ENCODE measurements at regions not wholly inside any gene's neighbourhood (a gene's known extent, or its start where the extent isn't known, plus 50 kb on each side); places are given as distances from the start of the nearest gene placed in this dataset.
"Not testable (repeated sequence)": the region's sequence is repeated elsewhere in the genome, so short reads cannot be mapped to it uniquely, and the experiment has no call there.

- no peak overlapping the region for H3K27ac ChIP-seq (ENCODE audit: low read depth, low read length)
- WGBS, 3 donors = 68 to 85% (median 72%) methylated on average over 5 of the region's 5 CpGs
Measured at GRCh38 chr13:73171926-73172325, 113.1 kb downstream of the KLF5 start.

- WGBS, 3 donors = 69 to 92% (median 86%) methylated on average over 5 of the region's 5 CpGs
- H3K27ac ChIP-seq (ENCODE audit: low read depth, low read length) = no peak overlapping the region
Measured at GRCh38 chr13:73171271-73171682, 112.5 kb downstream of the KLF5 start.

DNA sequence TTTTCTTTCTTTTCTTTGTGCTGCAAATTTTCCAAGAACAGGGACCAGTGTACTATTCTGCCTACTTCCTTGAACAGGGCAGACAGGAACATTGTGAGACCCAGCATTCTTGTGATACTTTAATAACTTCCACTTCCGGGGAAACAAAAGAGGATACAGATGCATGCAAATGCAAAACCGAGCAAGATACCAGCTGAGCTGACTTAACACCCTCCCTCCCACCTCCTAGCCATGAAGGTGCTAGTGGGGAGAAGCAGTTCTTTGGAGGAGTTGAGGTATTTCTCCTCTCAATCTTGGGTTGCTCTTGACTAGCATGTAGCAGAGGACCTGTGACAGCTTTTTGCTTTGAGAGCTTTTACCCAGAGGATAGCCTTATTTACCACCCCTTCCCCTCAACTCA, 111.2 kb downstream of the KLF5 start:
- WGBS, 3 donors = 21 to 39% (median 24%) methylated on average over 2 of the region's 2 CpGs
- H3K27ac ChIP-seq (ENCODE audit: low read depth, low read length) = no peak overlapping the region

GRCh38 chr13:73168953-73169401, 110.2 kb downstream of the KLF5 start:
- H3K27ac ChIP-seq (ENCODE audit: low read depth, low read length) = no peak overlapping the region
- 76 to 82% (median 77%) methylated on average over 8 of the region's 8 CpGs for WGBS, 3 donors

GRCh38 chr13:73168226-73168952, 109.6 kb downstream of the KLF5 start:
- no peak overlapping the region for H3K27ac ChIP-seq (ENCODE audit: low read depth, low read length)
- 79 to 91% (median 82%) methylated on average over 1 of the region's 1 CpG for WGBS, 3 donors

- WGBS, 3 donors = 57 to 66% (median 57%) methylated on average over 4 of the region's 4 CpGs
Measured at GRCh38 chr13:73167028-73167820, 108.4 kb downstream of the KLF5 start.

GRCh38 chr13:73166204-73166603, 107.4 kb downstream of the KLF5 start:
- H3K27ac ChIP-seq (ENCODE audit: low read depth, low read length) = no peak overlapping the region
- WGBS, 3 donors = 77 to 93% (median 86%) methylated on average over 2 of the region's 2 CpGs

More at GRCh38 chr13:73167028-73167820, 108.4 kb downstream of the KLF5 start:
- H3K27ac ChIP-seq (ENCODE audit: low read depth, low read length) = no peak overlapping the region

DNA sequence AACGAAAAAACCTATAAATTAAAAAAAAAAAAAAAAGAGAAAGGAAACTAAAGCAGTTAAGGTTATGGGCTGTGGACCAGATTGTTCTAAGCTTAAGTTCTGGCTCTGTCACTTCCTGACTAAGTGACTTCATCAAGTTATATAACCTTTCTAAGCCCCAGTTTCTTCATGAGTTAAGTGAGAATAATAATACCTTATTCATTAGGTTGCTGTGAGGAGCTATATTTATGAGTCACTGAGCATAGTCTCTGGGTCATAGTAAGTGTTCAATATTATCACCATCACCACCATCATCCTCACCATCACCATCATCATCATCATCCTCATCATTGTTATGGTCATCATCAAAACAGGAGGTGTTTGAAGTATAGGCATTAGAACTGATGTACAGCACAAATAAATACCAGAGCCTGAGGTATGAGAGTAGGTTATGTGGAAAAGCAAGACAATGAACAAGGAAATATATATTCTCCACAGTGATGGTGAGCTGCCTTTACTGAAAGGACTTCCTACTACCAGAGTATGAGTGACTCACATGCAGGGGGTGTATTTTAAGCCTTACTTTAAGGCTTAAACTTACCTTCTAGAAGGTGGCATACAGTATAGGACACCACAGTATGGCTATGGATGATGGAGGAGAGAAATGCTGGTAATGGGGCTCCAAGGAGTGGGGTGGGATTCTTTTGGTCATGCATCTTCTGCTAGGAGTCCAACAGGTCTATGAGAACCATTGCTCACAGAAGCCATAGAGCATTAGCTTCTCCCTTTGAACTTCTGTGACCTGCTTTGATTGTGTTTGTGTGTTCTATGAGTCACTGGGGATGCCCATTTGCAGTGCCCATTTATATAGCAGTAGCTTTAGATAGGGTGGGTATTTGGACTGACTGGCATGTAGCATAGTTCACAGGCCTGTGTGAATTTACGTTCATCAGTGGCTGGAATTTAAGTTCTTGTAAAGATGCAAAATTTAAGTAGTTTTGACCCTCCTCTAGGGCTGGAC, 104.4 kb downstream of the KLF5 start:
- 68 to 76% (median 75%) methylated on average over 2 of the region's 2 CpGs for WGBS, 3 donors
- no peak overlapping the region for H3K27ac ChIP-seq (ENCODE audit: low read depth, low read length)

GRCh38 chr13:73160371-73161031, 101.7 kb downstream of the KLF5 start:
- H3K27ac ChIP-seq (ENCODE audit: low read depth, low read length) = not testable (repeated sequence)
- WGBS, 3 donors = 86 to 91% (median 90%) methylated on average over 5 of the region's 5 CpGs

GRCh38 chr13:73158851-73159250, 100.0 kb downstream of the KLF5 start:
- H3K27ac ChIP-seq (ENCODE audit: low read depth, low read length) = no peak overlapping the region

DNA sequence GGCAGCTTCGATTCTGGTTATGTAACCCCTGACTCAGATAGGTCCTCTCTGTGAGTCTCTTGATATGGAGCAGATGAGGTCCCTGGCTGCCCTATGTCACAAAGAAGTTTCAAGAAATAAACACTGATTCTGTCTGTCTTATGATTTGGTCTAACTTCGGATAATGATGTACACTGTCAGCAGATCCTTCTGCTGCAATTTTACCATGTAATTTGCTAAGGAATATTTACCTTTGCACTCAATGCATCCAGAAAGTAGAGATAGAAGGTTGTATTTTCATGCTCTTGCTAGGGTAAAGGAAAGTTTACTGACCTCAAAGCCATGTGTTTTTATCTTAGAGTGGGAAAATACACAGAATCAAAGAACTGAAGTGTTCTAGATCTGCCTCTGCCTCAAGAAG, 98.2 kb downstream of the KLF5 start:
- 54 to 83% (median 70%) methylated on average over 2 of the region's 2 CpGs for WGBS, 3 donors
- H3K27ac ChIP-seq (ENCODE audit: low read depth, low read length) = no peak overlapping the region

- WGBS, 3 donors = 84 to 95% (median 89%) methylated on average over 2 of the region's 2 CpGs
- H3K27ac ChIP-seq (ENCODE audit: low read depth, low read length) = no peak overlapping the region
Measured at GRCh38 chr13:73146707-73147106, 87.9 kb downstream of the KLF5 start.

DNA sequence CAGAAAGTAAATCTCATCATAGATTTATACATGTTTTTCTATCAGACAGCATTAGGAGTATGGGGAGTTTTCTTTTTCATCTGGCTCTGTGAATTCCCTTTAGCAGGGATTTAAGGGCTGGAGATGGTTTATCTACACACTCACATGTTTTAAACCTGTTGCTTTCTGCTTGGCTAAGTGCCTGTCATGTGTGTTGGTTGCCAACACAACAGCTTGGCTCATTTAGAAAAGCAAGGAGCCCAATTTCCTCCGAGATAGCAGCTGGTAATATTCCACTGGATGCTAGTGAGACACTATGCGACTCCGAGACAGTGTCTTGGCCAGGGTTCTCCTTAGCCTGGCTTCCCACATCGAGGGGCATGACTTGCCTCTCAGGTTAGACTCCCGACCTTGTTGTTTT, 83.3 kb downstream of the KLF5 start:
- H3K27ac ChIP-seq (ENCODE audit: low read depth, low read length) = no peak overlapping the region
- 49 to 60% (median 58%) methylated on average over 5 of the region's 5 CpGs for WGBS, 3 donors

DNA sequence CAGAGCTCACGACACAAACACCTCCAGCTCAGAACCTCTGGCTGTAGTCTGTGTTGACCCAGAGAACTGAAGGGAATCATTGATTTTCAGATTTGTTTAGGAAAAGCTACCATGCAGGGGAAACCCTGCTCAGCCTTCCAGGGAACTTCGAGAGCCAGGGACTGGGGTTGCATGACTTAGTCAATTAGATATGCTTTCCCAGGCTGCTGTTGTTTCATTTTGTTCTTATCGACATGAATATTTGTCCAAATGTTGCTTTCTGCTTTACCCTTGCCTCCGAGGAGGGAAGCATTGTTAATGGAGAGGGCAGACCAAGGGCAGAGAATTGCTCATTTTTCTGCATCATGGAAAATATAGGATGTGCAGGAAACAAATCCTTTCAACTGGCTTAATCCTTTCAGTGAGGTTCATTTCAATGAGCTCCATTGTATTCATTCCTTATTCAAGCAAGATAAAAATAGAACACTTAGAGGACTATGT, 82.5 kb downstream of the KLF5 start:
- WGBS, 3 donors = 14 to 58% (median 47%) methylated on average over 4 of the region's 4 CpGs
- H3K27ac ChIP-seq (ENCODE audit: low read depth, low read length) = no peak overlapping the region

- 52 to 65% (median 52%) methylated on average over 2 of the region's 2 CpGs for WGBS, 3 donors
- H3K27ac ChIP-seq (ENCODE audit: low read depth, low read length) = no peak overlapping the region
Measured at GRCh38 chr13:73140801-73141200, 82.0 kb downstream of the KLF5 start.

- no peak overlapping the region for H3K27ac ChIP-seq (ENCODE audit: low read depth, low read length)
- WGBS, 3 donors = 30 to 74% (median 69%) methylated on average over 11 of the region's 11 CpGs
Measured at GRCh38 chr13:73138638-73139491, 80.1 kb downstream of the KLF5 start.

GRCh38 chr13:73138276-73138637, 79.5 kb downstream of the KLF5 start:
- 44 to 92% (median 80%) methylated on average over 5 of the region's 5 CpGs for WGBS, 3 donors
- H3K27ac ChIP-seq (ENCODE audit: low read depth, low read length) = no peak overlapping the region

Data from adipose tissue (tissue), 3 donors.